ENCODE measurements at regions not wholly inside any gene's neighbourhood (a gene's known extent, or its start where the extent isn't known, plus 50 kb on each side); places are given as distances from the start of the nearest gene placed in this dataset.

- H3K9me3 ChIP-seq (ENCODE audit: control insufficient read depth in 1 of 2, insufficient read depth in 1 of 2, low read depth in 1 of 2, low read length in 2 of 2): no peaks in the 10 kb centered on the region
- H2AFZ ChIP-seq (ENCODE audit: low read depth, low read length, poor library complexity, severe bottlenecking): no peak overlapping the region
- no peaks in the 10 kb centered on the region for H3K27me3 ChIP-seq (ENCODE audit: insufficient read depth, low read length)
- TF ChIP-seq JUND (IDR thresholded peaks at IDR 0.05) (no peak), EZH2phosphoT487 (IDR thresholded peaks at IDR 0.05; ENCODE audit: borderline replicate concordance) (no peak), SRF (IDR thresholded peaks at IDR 0.05; ENCODE audit: low read depth) (no peak), ZFX (IDR thresholded peaks at IDR 0.05) (no peak), YY1 (IDR thresholded peaks at IDR 0.05; ENCODE audit: extremely low read depth, insufficient replicate concordance, low read depth, low read length) (no peak), ZNF274 (IDR thresholded peaks at IDR 0.05; ENCODE audit: low read depth, low read length) (no peak), SP1 (IDR thresholded peaks at IDR 0.05; ENCODE audit: low read depth) (no peak), CEBPB (IDR thresholded peaks at IDR 0.05; ENCODE audit: low read depth) (no peak), TCF7L2 (IDR thresholded peaks at IDR 0.05; ENCODE audit: borderline replicate concordance, extremely low read depth, insufficient read depth, insufficient read length) (no peak), POLR2A (IDR thresholded peaks at IDR 0.05; ENCODE audit: borderline replicate concordance, extremely low read depth, insufficient read depth, insufficient read length) (no peak), POLR2AphosphoS5 (IDR thresholded peaks at IDR 0.05; ENCODE audit: low read depth, low read length) (no peak), SIN3A (IDR thresholded peaks at IDR 0.05; ENCODE audit: low read depth) (no peak), EZH2 (IDR thresholded peaks at IDR 0.05) (no peak), ELF1 (IDR thresholded peaks at IDR 0.05; ENCODE audit: borderline replicate concordance, low read depth) (no peak), FOSL1 (IDR thresholded peaks at IDR 0.05; ENCODE audit: low read depth) (no peak), CBX3 (IDR thresholded peaks at IDR 0.05; ENCODE audit: low read depth) (no peak)
- TF ChIP-seq, protein P1, sequence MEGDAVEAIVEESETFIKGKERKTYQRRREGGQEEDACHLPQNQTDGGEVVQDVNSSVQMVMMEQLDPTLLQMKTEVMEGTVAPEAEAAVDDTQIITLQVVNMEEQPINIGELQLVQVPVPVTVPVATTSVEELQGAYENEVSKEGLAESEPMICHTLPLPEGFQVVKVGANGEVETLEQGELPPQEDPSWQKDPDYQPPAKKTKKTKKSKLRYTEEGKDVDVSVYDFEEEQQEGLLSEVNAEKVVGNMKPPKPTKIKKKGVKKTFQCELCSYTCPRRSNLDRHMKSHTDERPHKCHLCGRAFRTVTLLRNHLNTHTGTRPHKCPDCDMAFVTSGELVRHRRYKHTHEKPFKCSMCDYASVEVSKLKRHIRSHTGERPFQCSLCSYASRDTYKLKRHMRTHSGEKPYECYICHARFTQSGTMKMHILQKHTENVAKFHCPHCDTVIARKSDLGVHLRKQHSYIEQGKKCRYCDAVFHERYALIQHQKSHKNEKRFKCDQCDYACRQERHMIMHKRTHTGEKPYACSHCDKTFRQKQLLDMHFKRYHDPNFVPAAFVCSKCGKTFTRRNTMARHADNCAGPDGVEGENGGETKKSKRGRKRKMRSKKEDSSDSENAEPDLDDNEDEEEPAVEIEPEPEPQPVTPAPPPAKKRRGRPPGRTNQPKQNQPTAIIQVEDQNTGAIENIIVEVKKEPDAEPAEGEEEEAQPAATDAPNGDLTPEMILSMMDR (IDR thresholded peaks at IDR 0.05 in 2 of 3, conservative IDR thresholded peaks at IDR 0.05 in 1 of 3; ENCODE audit: borderline replicate concordance in 1 of 3, insufficient read depth in 1 of 3, low read depth in 2 of 3, low read length in 2 of 3): no peak
- TF ChIP-seq, protein P2, sequence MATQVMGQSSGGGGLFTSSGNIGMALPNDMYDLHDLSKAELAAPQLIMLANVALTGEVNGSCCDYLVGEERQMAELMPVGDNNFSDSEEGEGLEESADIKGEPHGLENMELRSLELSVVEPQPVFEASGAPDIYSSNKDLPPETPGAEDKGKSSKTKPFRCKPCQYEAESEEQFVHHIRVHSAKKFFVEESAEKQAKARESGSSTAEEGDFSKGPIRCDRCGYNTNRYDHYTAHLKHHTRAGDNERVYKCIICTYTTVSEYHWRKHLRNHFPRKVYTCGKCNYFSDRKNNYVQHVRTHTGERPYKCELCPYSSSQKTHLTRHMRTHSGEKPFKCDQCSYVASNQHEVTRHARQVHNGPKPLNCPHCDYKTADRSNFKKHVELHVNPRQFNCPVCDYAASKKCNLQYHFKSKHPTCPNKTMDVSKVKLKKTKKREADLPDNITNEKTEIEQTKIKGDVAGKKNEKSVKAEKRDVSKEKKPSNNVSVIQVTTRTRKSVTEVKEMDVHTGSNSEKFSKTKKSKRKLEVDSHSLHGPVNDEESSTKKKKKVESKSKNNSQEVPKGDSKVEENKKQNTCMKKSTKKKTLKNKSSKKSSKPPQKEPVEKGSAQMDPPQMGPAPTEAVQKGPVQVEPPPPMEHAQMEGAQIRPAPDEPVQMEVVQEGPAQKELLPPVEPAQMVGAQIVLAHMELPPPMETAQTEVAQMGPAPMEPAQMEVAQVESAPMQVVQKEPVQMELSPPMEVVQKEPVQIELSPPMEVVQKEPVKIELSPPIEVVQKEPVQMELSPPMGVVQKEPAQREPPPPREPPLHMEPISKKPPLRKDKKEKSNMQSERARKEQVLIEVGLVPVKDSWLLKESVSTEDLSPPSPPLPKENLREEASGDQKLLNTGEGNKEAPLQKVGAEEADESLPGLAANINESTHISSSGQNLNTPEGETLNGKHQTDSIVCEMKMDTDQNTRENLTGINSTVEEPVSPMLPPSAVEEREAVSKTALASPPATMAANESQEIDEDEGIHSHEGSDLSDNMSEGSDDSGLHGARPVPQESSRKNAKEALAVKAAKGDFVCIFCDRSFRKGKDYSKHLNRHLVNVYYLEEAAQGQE (IDR thresholded peaks at IDR 0.05; ENCODE audit: low read depth): no peak
- H3K9ac ChIP-seq (ENCODE audit: low read length): no peak overlapping the region
- POLR2A ChIA-PET: no interaction called here
- ATAC-seq (no peak), DNase-seq (ENCODE audit: low read depth, low spot score) (no peak)
- H3K4me1 ChIP-seq (ENCODE audit: control insufficient read depth in 1 of 2, insufficient read depth in 2 of 2, low read length in 2 of 2): no peaks in the 10 kb centered on the region
- no peaks in the 10 kb centered on the region for H4K20me1 ChIP-seq (ENCODE audit: insufficient read depth)
- RAD21 ChIA-PET (ENCODE audit: low non-redundant PET in 1 of 2, low total read pairs in 2 of 2, uncharacterized antibody in 2 of 2, unreplicated experiment in 2 of 2): no interaction called here
- no peaks in the 10 kb centered on the region for H3K36me3 ChIP-seq (ENCODE audit: control insufficient read depth in 1 of 2, insufficient read depth in 2 of 2, low read length in 2 of 2)
- H3K4me2 ChIP-seq (ENCODE audit: low read length): no peak overlapping the region
- intact Hi-C loops (cut with micrococcal nuclease): no loop called here
- H3K9me2 ChIP-seq (ENCODE audit: insufficient read depth): no peaks in the 10 kb centered on the region
- CTCF ChIA-PET: no interaction called here
- BruUV-seq (replicated peaks): no TSS peak
- no peaks in the 10 kb centered on the region for H3K79me2 ChIP-seq (ENCODE audit: insufficient read depth, low read length)
- no peak overlapping the region for H3K4me3 ChIP-seq (replicated peaks in 1 of 2; ENCODE audit: low read depth in 1 of 2, low read length in 2 of 2)
- no peak overlapping the region for H3K27ac ChIP-seq (ENCODE audit: low read depth, low read length)
Observed at GRCh38 chr2:207401338-207401737, 128.4 kb upstream of the CREB1 start.
